ENCODE measurements at regions not wholly inside any gene's neighbourhood (a gene's known extent, or its start where the extent isn't known, plus 50 kb on each side); places are given as distances from the start of the nearest gene placed in this dataset.

- no peak for TF ChIP-seq ZNF318 (IDR thresholded peaks at IDR 0.05; ENCODE audit: borderline replicate concordance in 1 of 2, low read depth in 1 of 2)
- TF ChIP-seq CBFB (CRISPR knock-in tag; IDR thresholded peaks at IDR 0.05): no peak
- no peak for TF ChIP-seq ZNF551 (CRISPR knock-in tag; IDR thresholded peaks at IDR 0.05)
Observed at GRCh38 chr5:68587171-68587570, 371.6 kb downstream of the PIK3R1 start (continued).

Measured in K562 (cell line).